ENCODE measurements at regions not wholly inside any gene's neighbourhood (a gene's known extent, or its start where the extent isn't known, plus 50 kb on each side); places are given as distances from the start of the nearest gene placed in this dataset.

- no peak for DNase-seq (ENCODE audit: low spot score)
- no peaks in the 10 kb centered on the region for H3K27me3 Mint-ChIP-seq (ENCODE audit: low read depth)
- TF ChIP-seq, protein P1, sequence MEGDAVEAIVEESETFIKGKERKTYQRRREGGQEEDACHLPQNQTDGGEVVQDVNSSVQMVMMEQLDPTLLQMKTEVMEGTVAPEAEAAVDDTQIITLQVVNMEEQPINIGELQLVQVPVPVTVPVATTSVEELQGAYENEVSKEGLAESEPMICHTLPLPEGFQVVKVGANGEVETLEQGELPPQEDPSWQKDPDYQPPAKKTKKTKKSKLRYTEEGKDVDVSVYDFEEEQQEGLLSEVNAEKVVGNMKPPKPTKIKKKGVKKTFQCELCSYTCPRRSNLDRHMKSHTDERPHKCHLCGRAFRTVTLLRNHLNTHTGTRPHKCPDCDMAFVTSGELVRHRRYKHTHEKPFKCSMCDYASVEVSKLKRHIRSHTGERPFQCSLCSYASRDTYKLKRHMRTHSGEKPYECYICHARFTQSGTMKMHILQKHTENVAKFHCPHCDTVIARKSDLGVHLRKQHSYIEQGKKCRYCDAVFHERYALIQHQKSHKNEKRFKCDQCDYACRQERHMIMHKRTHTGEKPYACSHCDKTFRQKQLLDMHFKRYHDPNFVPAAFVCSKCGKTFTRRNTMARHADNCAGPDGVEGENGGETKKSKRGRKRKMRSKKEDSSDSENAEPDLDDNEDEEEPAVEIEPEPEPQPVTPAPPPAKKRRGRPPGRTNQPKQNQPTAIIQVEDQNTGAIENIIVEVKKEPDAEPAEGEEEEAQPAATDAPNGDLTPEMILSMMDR (IDR thresholded peaks at IDR 0.05): no peak
- H3K4me1 Mint-ChIP-seq (ENCODE audit: low read depth): no peaks in the 10 kb centered on the region
- no peak overlapping the region for H3K4me3 Mint-ChIP-seq (ENCODE audit: unreplicated experiment)
- no peak overlapping the region for H3K27ac Mint-ChIP-seq (ENCODE audit: unreplicated experiment)
- H3K9me3 Mint-ChIP-seq (ENCODE audit: low read depth): no peaks in the 10 kb centered on the region
- no peaks in the 10 kb centered on the region for H3K36me3 Mint-ChIP-seq (ENCODE audit: low read depth)
Measured at GRCh38 chr11:28490773-28491382, 382.7 kb downstream of the METTL15 start.

- Mint-ChIP-seq H3K4me3 (ENCODE audit: unreplicated experiment) (no peak overlapping the region), H3K27me3 (ENCODE audit: low read depth) (no peaks in the 10 kb centered on the region), H3K9me3 (ENCODE audit: low read depth) (no peaks in the 10 kb centered on the region), H3K4me1 (ENCODE audit: low read depth) (no peaks in the 10 kb centered on the region), H3K27ac (ENCODE audit: unreplicated experiment) (no peak overlapping the region), H3K36me3 (ENCODE audit: low read depth) (no peaks in the 10 kb centered on the region)
- no peak for DNase-seq (ENCODE audit: low spot score)
- TF ChIP-seq, protein P1 (IDR thresholded peaks at IDR 0.05): no peak
Measured at GRCh38 chr11:28488336-28488735, 380.1 kb downstream of the METTL15 start.

GRCh38 chr11:28483072-28483867, 375.1 kb downstream of the METTL15 start:
- no peak overlapping the region for H3K27ac Mint-ChIP-seq (ENCODE audit: unreplicated experiment)
- no peaks in the 10 kb centered on the region for H3K4me1 Mint-ChIP-seq (ENCODE audit: low read depth)
- no peak overlapping the region for H3K4me3 Mint-ChIP-seq (ENCODE audit: unreplicated experiment)
- H3K36me3 Mint-ChIP-seq (ENCODE audit: low read depth): no peaks in the 10 kb centered on the region
- TF ChIP-seq, protein P1 (IDR thresholded peaks at IDR 0.05): no peak
- DNase-seq (ENCODE audit: low spot score): no peak
- H3K27me3 Mint-ChIP-seq (ENCODE audit: low read depth): no peaks in the 10 kb centered on the region
- H3K9me3 Mint-ChIP-seq (ENCODE audit: low read depth): no peaks in the 10 kb centered on the region

GRCh38 chr11:28482666-28483065, 374.5 kb downstream of the METTL15 start:
- TF ChIP-seq, protein P1 (IDR thresholded peaks at IDR 0.05): no peak
- Mint-ChIP-seq H3K36me3 (ENCODE audit: low read depth) (no peaks in the 10 kb centered on the region), H3K27me3 (ENCODE audit: low read depth) (no peaks in the 10 kb centered on the region), H3K4me1 (ENCODE audit: low read depth) (no peaks in the 10 kb centered on the region), H3K4me3 (ENCODE audit: unreplicated experiment) (no peak overlapping the region), H3K9me3 (ENCODE audit: low read depth) (no peaks in the 10 kb centered on the region), H3K27ac (ENCODE audit: unreplicated experiment) (no peak overlapping the region)
- no peak for DNase-seq (ENCODE audit: low spot score)

- no peaks in the 10 kb centered on the region for H3K27me3 Mint-ChIP-seq (ENCODE audit: low read depth)
Measured at GRCh38 chr11:28481616-28482480, 373.7 kb downstream of the METTL15 start.

More at GRCh38 chr11:28481616-28482480, 373.7 kb downstream of the METTL15 start:
- no peak overlapping the region for H3K4me3 Mint-ChIP-seq (ENCODE audit: unreplicated experiment)
- H3K4me1 Mint-ChIP-seq (ENCODE audit: low read depth): no peaks in the 10 kb centered on the region
- H3K9me3 Mint-ChIP-seq (ENCODE audit: low read depth): no peaks in the 10 kb centered on the region
- TF ChIP-seq, protein P1 (IDR thresholded peaks at IDR 0.05): no peak
- no peaks in the 10 kb centered on the region for H3K36me3 Mint-ChIP-seq (ENCODE audit: low read depth)
- no peak for DNase-seq (ENCODE audit: low spot score)
- no peak overlapping the region for H3K27ac Mint-ChIP-seq (ENCODE audit: unreplicated experiment)

Data from chondrocyte (in vitro differentiated cells).